Lung microvascular endothelial cell (primary cell): ENCODE measurements at regions not wholly inside any gene's neighbourhood (a gene's known extent, or its start where the extent isn't known, plus 50 kb on each side); places are given as distances from the start of the nearest gene placed in this dataset.

ENCODE experiments used
- DNase-seq, 2 donors: peaks; one replicate each; pipeline versions ENCODE4 v3.0.0 to v3.0.0-alpha.2; 2010; ENCODE audit warnings: low read depth in 2 of 2

DNA sequence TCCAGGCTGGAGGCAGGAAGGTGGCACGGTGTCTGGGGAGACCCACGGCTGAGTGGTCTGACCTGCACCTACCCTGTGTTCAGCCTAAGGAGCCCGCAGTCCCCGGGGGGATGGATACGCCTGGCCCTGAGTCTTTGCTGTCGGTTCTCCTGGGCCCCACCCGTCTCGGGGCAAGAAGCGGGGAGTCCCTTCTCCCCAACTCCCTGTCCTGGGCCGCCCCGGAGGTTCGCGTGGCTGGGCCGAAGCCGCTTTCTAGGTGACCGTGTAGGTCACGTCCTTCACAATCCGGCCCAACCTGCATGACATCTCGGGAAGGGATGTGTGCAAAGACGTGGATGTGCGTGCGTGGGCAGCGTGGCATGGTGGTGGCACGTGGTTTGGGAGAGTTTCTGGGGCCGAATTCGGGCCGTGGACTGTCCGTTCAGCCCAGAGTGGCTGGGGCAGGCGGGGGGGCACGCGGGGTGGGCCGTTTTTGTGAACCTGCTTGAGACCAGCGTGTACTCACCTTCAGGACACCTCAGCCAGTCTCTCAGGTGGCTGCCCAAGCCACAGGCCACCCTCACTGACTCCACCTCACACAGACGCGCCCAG lies 103.3 kb downstream of the PTPRS start:
- no peak for DNase-seq

- DNase-seq = no peak
Measured at GRCh38 chr19:5235458-5236219, 105.0 kb downstream of the PTPRS start.

- DNase-seq = no peak
Measured at GRCh38 chr19:5234412-5234811, 106.2 kb downstream of the PTPRS start.

- DNase-seq = no peak
Measured at GRCh38 chr19:5232798-5233505, 107.7 kb downstream of the PTPRS start.

GRCh38 chr19:5231857-5232678 lies 108.5 kb downstream of the PTPRS start:
- DNase-seq = no peak

- no peak for DNase-seq
Measured at GRCh38 chr19:5230730-5231555, 109.7 kb downstream of the PTPRS start.

- DNase-seq = no peak
Measured at GRCh38 chr19:5229778-5230335, 110.8 kb downstream of the PTPRS start.

DNA sequence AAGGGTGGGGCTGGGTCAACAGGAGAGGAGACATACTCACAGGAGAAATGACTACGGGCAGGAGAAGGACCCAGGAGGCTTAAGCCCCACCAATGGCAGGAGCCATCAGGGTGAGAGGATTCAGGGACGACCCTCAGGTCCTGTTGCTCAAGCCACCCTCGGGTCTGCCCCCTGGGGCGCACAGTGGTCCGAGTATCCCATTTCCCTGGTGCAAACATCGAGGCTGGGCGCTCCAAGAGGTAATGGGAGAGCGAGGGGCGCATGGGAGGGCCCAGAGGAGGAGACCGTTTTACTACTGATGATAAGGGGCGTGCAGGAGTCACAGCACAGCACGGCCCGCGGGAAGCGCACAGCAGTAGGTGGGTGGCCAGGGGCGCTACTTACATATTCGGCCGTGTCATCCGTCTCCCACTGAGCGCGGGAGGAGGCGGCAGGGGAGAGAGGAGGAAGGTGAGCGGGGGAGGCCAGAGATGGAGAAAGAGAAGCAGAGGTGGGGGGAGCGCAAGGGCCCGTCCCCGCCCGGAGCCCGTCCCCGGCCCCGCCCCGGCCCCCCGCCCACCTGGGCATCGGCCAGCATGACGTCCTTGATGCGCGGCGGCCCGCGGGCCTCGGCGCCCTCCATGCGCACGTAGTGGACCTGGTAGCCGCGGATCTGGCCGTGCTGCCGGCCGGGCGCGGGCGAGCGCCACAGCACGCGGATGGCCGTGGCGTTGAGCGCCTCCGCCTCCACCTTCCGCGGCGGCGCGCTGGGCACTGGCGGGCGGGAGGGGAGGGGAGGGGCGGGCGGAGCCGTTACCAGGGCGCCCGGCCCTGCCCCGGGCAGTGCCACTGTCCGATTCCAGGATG lies 111.5 kb downstream of the PTPRS start:
- peak in 1 of 2 donors; percentile 35 for DNase-seq

DNA sequence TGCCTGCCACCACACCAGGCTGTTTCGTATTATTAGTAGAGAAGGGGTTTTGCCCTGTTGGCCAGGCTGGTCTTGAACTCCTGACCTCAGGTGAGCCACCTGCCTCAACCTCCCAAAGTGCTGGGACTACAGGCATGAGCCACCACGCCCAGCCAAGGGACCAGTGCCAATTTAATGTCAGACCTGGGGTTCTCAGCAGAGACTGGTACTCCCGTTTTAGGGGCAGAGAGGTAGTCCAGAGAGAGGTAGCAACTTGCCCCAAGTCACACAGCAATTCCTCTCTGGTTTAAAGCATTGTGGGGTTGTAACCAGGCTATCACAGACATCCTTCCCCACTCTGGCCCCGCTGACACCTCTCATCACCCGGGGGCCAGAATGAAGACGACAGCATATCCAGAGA lies 112.1 kb downstream of the PTPRS start:
- no peak for DNase-seq

GRCh38 chr19:5225486-5226345 lies 114.9 kb downstream of the PTPRS start:
- DNase-seq = peak in 1 of 2 donors; percentile 29

GRCh38 chr19:5224480-5224879 lies 116.1 kb downstream of the PTPRS start:
- DNase-seq = no peak

GRCh38 chr19:5222821-5223321 lies 117.7 kb downstream of the PTPRS start:
- no peak for DNase-seq

- no peak for DNase-seq
Measured at GRCh38 chr19:5222178-5222577, 118.4 kb downstream of the PTPRS start.

- no peak for DNase-seq
Measured at GRCh38 chr19:5220866-5221265, 119.7 kb downstream of the PTPRS start.

GRCh38 chr19:5220361-5220760 lies 120.3 kb downstream of the PTPRS start:
- DNase-seq = no peak

DNA sequence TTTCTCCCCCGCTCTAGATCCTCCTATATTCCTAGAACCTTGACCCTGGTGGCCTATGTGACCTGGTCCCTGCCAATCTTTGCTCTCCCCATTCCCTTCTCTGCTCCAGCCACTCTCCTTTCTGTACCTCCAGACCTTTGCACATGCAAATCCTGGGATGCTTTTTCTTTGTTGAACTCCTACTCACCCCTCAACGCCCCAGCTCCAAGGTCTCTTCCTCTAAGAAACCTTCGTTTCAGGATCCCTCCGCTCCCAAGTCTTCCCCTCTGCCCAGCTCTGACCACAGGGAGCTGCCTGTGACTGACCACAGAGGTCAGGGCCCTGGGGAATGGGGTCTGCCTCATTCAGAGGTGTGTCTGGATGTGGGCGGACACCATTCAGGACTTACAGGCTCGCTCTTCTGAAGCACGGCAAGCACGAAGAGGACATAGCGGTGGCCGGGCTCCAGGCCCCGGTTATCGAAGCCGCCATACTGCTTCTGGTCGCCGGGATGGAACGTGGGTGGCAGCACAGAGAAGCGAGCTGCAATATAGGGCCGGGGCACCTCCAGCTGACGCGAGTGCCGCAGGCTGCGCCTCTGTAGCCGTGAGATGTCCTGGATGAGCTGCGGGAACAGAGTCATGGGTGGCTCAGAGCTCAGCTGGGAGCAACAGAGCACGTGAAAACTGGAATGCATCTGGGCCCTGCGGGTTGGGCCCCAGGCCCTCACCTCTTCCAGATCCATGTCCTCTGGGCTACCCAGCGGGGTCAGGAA lies 120.9 kb downstream of the PTPRS start:
- no peak for DNase-seq

- DNase-seq = no peak
Measured at GRCh38 chr19:5218963-5219530, 121.6 kb downstream of the PTPRS start.
